ENCODE measurements at regions not wholly inside any gene's neighbourhood (a gene's known extent, or its start where the extent isn't known, plus 50 kb on each side); places are given as distances from the start of the nearest gene placed in this dataset.

DNA sequence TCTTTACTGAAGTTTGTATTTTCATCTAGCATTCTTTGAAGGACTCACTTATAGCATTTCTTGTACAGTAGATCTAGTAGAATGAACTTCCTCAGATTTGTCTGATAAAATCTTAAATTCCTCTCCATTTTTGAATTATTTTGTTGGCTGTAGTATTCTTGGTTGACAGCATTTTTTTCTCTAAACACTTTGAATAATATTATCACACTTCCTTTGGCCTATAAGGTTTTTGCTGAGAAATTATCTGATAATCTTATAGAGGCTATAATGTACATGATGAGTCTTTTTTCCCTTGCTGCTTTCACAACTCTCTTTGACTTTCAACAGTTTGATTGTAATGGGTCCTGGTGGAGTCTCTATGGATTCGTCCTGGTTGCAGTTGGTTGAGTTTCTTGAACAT lies 169.5 kb downstream of the NOL4 start:
- Histone ChIP-seq H3K36me3 (no peaks in the 10 kb centered on the region), H3K27me3 (no peaks in the 10 kb centered on the region), H3K9me3 (no peaks in the 10 kb centered on the region), H3K27ac (no peak overlapping the region), H3K4me3 (no peak overlapping the region), H3K4me1 (no peaks in the 10 kb centered on the region)
- no peak for DNase-seq
- intact Hi-C loops (cut with DNase I; ENCODE audit: low total_unique reads) (no loop called here), in situ Hi-C loops (cut with MboI; ENCODE audit: low pct_ligation_motif_present in 1 of 4, low pct_unique_long_range_greater_than_20kb in 1 of 4, low sequenced_read_pairs in 3 of 4) (no loop called here)
- WGBS, 2 donors (ENCODE audit: low coverage in 1 of 2): 70 to 78% methylated on average over 1 of the region's 1 CpG
- TF ChIP-seq POLR2A (IDR thresholded peaks at IDR 0.05) (no peak), POLR2AphosphoS5 (IDR thresholded peaks at IDR 0.05) (no peak), EP300 (IDR thresholded peaks at IDR 0.05; ENCODE audit: low read depth) (no peak)
- TF ChIP-seq, protein P1, sequence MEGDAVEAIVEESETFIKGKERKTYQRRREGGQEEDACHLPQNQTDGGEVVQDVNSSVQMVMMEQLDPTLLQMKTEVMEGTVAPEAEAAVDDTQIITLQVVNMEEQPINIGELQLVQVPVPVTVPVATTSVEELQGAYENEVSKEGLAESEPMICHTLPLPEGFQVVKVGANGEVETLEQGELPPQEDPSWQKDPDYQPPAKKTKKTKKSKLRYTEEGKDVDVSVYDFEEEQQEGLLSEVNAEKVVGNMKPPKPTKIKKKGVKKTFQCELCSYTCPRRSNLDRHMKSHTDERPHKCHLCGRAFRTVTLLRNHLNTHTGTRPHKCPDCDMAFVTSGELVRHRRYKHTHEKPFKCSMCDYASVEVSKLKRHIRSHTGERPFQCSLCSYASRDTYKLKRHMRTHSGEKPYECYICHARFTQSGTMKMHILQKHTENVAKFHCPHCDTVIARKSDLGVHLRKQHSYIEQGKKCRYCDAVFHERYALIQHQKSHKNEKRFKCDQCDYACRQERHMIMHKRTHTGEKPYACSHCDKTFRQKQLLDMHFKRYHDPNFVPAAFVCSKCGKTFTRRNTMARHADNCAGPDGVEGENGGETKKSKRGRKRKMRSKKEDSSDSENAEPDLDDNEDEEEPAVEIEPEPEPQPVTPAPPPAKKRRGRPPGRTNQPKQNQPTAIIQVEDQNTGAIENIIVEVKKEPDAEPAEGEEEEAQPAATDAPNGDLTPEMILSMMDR (IDR thresholded peaks at IDR 0.05): no peak

DNA sequence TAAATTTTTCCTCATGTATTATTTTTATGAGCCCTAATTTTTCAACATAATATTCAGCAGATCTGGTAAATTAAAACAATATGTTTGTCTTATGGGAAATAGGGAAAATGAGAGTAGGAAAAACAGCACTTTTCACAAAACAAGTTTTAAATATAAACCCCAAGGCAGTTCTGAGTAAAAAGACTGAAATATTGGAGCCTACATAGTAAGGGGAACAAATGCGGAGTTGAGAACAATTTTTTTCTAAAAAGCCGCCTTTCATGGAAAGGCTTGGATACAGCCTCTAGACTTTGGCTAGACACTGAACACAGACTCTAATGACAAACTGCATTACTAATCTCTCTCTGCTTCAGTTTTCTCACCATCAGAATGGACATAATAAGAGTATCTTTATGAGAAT lies 174.1 kb downstream of the NOL4 start:
- Histone ChIP-seq H3K4me1 (no peaks in the 10 kb centered on the region), H3K36me3 (no peaks in the 10 kb centered on the region), H3K27ac (no peak overlapping the region), H3K27me3 (no peaks in the 10 kb centered on the region), H3K4me3 (no peak overlapping the region), H3K9me3 (no peaks in the 10 kb centered on the region)
- WGBS, 2 donors (ENCODE audit: low coverage in 1 of 2): 89 to 91% methylated on average over 2 of the region's 2 CpGs
- no peak for DNase-seq
- intact Hi-C loops (cut with DNase I; ENCODE audit: low total_unique reads): no loop called here
- in situ Hi-C loops (cut with MboI; ENCODE audit: low pct_ligation_motif_present in 1 of 4, low pct_unique_long_range_greater_than_20kb in 1 of 4, low sequenced_read_pairs in 3 of 4): no loop called here
- TF ChIP-seq, protein P1 (IDR thresholded peaks at IDR 0.05): no peak
- TF ChIP-seq POLR2A (IDR thresholded peaks at IDR 0.05) (no peak), POLR2AphosphoS5 (IDR thresholded peaks at IDR 0.05) (no peak)

DNA sequence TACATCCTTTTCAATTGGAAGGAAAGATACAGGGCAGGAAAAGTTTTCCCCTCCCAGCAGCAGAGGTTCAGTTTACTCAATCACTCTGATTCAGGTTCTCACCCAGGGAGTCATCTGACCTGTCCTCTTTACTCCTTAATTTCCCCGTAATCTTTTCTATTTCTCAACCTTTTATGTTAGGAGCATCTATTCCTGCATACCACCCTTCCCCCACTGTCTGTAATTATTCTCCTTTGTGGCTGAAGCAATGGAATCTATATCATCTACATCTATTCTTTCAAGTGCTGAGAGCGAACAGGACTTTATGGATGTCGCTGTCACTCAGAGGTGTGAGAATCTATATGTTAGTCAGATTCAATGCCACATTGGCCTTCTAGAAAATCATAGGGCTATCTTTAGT lies 175.2 kb downstream of the NOL4 start:
- TF ChIP-seq POLR2AphosphoS5 (IDR thresholded peaks at IDR 0.05) (no peak), EP300 (IDR thresholded peaks at IDR 0.05; ENCODE audit: low read depth) (no peak), POLR2A (IDR thresholded peaks at IDR 0.05) (no peak)
- TF ChIP-seq, protein P1 (IDR thresholded peaks at IDR 0.05): no peak
- Histone ChIP-seq H3K9me3 (no peaks in the 10 kb centered on the region), H3K27ac (no peak overlapping the region), H3K4me3 (no peak overlapping the region), H3K27me3 (no peaks in the 10 kb centered on the region), H3K4me1 (no peaks in the 10 kb centered on the region), H3K36me3 (no peaks in the 10 kb centered on the region)
- 88 to 90% methylated on average over 2 to 3 of the region's 3 CpGs for WGBS, 2 donors (ENCODE audit: low coverage in 1 of 2)
- intact Hi-C loops (cut with DNase I; ENCODE audit: low total_unique reads): no loop called here
- no peak for DNase-seq
- in situ Hi-C loops (cut with MboI; ENCODE audit: low pct_ligation_motif_present in 1 of 4, low pct_unique_long_range_greater_than_20kb in 1 of 4, low sequenced_read_pairs in 3 of 4): loop anchor here in 1 of 4 donors (25.0 kb wide), 2 partner anchors 112 to 212 kb away; no protein-coding TSS in a partner anchor

DNA sequence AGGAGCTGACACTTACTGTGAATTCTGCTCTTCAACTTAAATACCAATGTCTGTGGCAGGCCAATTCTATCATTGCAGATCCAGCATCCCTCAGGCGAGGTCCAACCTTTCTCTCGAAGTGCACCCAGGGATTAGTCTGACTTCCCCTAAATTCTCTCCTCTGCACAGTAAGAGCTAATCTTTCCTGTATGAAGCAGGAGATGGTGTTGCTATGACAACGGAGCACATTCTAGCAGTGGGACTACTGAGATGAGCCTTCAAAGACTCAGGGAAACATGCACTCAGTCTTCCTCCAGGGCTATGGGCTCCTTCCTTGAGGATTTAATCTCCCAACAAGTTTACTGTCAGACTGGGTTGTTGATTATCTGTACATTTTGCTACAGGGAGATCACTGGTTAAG lies 176.3 kb downstream of the NOL4 start:
- intact Hi-C loops (cut with DNase I; ENCODE audit: low total_unique reads) (no loop called here), in situ Hi-C loops (cut with MboI; ENCODE audit: low pct_ligation_motif_present in 1 of 4, low pct_unique_long_range_greater_than_20kb in 1 of 4, low sequenced_read_pairs in 3 of 4) (loop anchor here in 1 of 4 donors (25.0 kb wide), 2 partner anchors 111 to 211 kb away; no protein-coding TSS in a partner anchor)
- no peaks in the 10 kb centered on the region for H3K9me3 ChIP-seq
- no peaks in the 10 kb centered on the region for H3K4me1 ChIP-seq
- H3K4me3 ChIP-seq: no peak overlapping the region
- no peak for DNase-seq
- no peaks in the 10 kb centered on the region for H3K27me3 ChIP-seq
- TF ChIP-seq EP300 (IDR thresholded peaks at IDR 0.05; ENCODE audit: low read depth) (no peak), POLR2A (IDR thresholded peaks at IDR 0.05) (no peak)
- H3K27ac ChIP-seq: no peak overlapping the region
- 86 to 100% methylated on average over 1 to 3 of the region's 3 CpGs for WGBS, 2 donors (ENCODE audit: low coverage in 1 of 2)
- no peaks in the 10 kb centered on the region for H3K36me3 ChIP-seq
